ENCODE measurements at regions not wholly inside any gene's neighbourhood (a gene's known extent, or its start where the extent isn't known, plus 50 kb on each side); places are given as distances from the start of the nearest gene placed in this dataset.

DNA sequence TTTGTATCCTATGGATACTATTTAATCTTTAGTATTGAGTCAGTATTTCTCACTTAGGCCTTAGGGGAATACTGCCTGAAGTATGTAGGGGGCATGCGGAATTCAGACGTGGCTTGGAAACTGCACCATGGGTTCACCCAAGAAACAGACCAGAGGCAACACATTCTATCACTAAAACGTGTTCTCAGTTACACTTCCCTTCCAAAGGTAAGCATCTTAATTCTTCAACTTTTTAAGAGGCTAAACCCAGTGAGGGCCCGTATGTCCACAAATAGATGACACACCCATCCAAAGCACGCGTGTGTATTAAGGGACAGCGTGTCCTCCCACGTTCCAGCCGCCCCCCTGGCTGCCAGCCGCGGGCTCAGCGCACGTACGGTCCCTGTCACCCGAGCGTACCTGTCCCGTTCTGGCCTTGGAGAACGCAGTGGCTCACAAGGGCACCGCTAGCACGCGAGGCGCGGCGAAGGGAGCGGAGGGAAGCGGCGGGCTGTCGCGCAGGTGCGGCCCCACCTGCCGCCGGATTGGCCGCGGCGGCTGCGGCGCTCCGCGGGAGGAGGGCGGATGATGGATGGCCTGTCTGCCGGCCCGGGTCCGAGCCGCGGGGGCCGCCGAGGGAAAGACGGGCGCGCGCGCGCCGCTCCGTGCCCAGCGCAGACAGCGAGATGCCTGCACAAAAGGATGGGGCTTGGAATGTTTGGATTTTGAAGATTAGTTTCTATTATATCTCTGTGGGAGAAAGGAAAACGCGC, 1003.9 kb upstream of the NR2F2 start:
- TF ChIP-seq, protein P1, sequence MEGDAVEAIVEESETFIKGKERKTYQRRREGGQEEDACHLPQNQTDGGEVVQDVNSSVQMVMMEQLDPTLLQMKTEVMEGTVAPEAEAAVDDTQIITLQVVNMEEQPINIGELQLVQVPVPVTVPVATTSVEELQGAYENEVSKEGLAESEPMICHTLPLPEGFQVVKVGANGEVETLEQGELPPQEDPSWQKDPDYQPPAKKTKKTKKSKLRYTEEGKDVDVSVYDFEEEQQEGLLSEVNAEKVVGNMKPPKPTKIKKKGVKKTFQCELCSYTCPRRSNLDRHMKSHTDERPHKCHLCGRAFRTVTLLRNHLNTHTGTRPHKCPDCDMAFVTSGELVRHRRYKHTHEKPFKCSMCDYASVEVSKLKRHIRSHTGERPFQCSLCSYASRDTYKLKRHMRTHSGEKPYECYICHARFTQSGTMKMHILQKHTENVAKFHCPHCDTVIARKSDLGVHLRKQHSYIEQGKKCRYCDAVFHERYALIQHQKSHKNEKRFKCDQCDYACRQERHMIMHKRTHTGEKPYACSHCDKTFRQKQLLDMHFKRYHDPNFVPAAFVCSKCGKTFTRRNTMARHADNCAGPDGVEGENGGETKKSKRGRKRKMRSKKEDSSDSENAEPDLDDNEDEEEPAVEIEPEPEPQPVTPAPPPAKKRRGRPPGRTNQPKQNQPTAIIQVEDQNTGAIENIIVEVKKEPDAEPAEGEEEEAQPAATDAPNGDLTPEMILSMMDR (conservative IDR thresholded peaks at IDR 0.05 in 1 of 2, IDR thresholded peaks at IDR 0.05 in 1 of 2; ENCODE audit: low read depth in 1 of 2, low read length in 2 of 2) = no peak
- TF ChIP-seq EZH2 (IDR thresholded peaks at IDR 0.05; ENCODE audit: low read length, missing control alignments) = no peak

Data from fibroblast of lung (primary cell).